ENCODE measurements at regions not wholly inside any gene's neighbourhood (a gene's known extent, or its start where the extent isn't known, plus 50 kb on each side); places are given as distances from the start of the nearest gene placed in this dataset.

DNA sequence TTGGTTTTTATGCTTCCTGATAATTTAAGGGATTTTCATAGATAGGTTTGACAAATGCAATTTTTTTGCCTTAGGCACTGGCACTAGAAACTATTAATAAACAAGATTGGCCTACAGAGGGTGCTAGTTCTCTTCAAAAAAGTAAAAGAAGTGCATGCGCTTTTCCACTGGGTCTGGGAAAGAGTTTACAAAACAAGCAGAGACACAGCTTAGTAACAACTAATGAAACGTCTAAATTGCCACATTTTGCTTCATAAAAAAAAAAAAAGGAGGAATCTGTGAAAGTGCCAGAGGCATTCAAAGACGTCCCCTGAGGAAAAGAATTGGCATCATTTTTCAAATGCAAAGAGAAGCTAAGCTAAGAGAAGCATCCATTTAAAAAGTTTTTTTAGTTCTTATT, 58.3 kb upstream of the EEA1 start:
- H3K27me3 Mint-ChIP-seq, result peaks cover 6% of the 10 kb centered on the region
- DNase-seq, result no peak
- H3K4me1 Mint-ChIP-seq, result peaks cover 12% of the 10 kb centered on the region
- H3K36me3 Mint-ChIP-seq (ENCODE audit: low read depth), result no peaks in the 10 kb centered on the region
- H3K9me3 ChIP-seq (ENCODE audit: control insufficient read depth, low read length, poor library complexity, severe bottlenecking), result no peaks in the 10 kb centered on the region
- peak overlapping the region; percentile 59 for H3K27ac Mint-ChIP-seq
- ATAC-seq, result peak; percentile 79
- H3K4me3 Mint-ChIP-seq, result peak overlapping the region; percentile 28

DNA sequence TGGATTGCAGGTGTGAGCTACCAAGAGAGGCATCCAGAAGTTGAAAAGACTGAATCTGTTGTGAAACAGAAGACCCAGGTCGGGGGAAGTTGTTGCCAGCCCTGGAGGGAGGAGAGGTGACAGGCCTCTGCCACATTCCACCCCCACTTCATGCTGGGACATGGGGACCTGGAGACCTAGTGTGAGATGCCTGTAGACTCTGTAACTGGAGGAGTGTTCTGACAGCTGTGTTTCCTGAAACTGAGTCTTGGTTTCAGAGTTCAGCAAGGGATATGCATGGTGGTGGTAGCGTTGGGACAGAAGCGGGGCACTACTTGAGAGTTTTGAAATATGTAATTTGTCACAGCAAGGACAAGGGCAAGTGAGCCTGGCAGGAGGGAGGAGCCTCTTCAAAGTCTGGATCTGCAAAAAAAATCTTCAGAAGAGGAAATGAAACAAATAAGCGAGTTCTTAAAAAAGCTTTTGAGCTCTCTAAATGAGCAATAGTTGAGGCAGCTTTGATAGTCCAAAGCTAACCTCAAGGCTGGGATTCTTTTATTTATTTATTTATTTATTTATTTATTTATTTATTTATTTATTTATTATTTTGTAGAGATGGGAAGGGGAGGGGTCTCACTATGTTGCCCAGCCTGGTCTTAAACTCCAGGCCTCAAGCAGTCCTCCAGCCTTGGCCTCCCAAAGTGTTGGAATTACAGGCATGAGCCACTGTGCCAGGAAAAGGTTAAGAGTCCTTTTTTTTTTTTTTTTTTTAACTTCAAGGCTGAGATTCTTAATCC, 58.9 kb upstream of the EEA1 start:
- H3K36me3 Mint-ChIP-seq (ENCODE audit: low read depth), result no peaks in the 10 kb centered on the region
- peaks cover 12% of the 10 kb centered on the region for H3K4me1 Mint-ChIP-seq
- peak overlapping the region; percentile 62 for H3K4me3 Mint-ChIP-seq
- ATAC-seq, result peak; percentile 50
- no peaks in the 10 kb centered on the region for H3K9me3 ChIP-seq (ENCODE audit: control insufficient read depth, low read length, poor library complexity, severe bottlenecking)
- H3K27me3 Mint-ChIP-seq, result peaks cover 6% of the 10 kb centered on the region
- peak overlapping the region; percentile 59 for H3K27ac Mint-ChIP-seq
- DNase-seq, result no peak

DNA sequence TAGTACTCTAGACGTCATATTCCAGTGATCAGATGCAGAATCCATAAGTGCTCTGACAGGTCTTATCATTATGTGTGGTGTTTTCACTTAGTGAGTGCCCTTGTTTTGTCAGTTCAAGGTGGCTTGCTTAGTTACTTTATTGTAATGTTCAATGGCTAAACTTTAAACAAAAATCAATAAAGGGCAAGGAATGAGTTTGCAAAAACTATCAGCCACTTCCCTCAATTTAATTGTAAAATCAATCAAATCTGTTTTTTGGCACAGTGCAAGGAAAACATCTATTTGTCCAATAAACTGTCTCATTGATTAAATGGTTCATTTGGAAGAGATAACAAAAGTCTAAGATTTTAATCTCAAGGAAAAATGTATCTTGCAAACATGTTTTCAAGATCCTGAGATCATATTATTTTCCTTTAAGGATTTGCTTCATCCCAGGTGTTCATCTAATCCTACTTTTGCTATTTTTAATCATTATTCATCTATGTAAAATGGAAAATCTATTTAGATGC, 59.6 kb upstream of the EEA1 start:
- Mint-ChIP-seq H3K36me3 (ENCODE audit: low read depth) (no peaks in the 10 kb centered on the region), H3K27me3 (peaks cover 6% of the 10 kb centered on the region), H3K4me1 (peaks cover 11% of the 10 kb centered on the region), H3K27ac (no peak overlapping the region), H3K4me3 (no peak overlapping the region)
- DNase-seq (no peak), ATAC-seq (no peak)
- H3K9me3 ChIP-seq (ENCODE audit: control insufficient read depth, low read length, poor library complexity, severe bottlenecking), result no peaks in the 10 kb centered on the region

DNA sequence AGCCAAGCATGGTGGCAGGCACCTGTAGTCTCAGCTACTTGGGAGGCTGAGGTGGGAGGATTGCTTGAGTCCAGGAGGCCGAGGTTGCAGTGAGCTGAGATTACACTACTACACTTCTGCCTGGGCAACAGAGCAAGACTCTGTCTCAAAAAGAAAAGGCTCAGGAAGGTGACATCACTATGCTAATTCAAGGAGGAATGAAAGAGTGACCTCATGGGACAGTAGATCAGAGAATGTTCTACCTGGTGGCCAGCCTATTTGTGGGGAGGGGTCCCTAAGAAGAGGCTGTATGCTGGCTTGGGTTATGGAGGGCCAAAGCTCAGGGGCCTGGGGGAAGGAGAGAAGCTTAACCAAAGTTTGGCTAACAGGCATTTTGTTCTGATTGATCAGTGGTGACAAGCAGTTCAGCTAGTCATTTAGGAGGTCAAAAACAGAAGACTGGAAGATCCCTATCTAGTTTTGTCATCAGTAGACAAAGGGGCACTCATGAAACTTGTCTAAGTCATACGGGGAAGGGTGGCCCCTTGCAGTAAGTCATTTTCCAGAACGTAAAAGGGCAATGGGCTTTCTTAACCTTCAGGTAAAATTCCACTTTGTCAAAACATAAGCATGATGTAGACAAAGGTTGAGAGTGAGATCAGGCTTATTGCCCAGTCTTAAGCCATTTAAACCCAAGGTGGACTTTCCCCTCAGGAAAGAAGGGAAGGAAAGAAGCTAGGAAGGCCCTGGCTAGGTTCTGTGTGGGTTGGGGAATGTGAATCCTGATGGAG, 60.8 kb upstream of the EEA1 start:
- DNase-seq, result no peak
- no peak overlapping the region for H3K4me3 Mint-ChIP-seq
- no peaks in the 10 kb centered on the region for H3K36me3 Mint-ChIP-seq (ENCODE audit: low read depth)
- H3K27ac Mint-ChIP-seq, result no peak overlapping the region
- H3K27me3 Mint-ChIP-seq, result peaks cover 6% of the 10 kb centered on the region
- H3K9me3 ChIP-seq (ENCODE audit: control insufficient read depth, low read length, poor library complexity, severe bottlenecking), result no peaks in the 10 kb centered on the region
- no peak for ATAC-seq
- peaks cover 10% of the 10 kb centered on the region for H3K4me1 Mint-ChIP-seq

DNA sequence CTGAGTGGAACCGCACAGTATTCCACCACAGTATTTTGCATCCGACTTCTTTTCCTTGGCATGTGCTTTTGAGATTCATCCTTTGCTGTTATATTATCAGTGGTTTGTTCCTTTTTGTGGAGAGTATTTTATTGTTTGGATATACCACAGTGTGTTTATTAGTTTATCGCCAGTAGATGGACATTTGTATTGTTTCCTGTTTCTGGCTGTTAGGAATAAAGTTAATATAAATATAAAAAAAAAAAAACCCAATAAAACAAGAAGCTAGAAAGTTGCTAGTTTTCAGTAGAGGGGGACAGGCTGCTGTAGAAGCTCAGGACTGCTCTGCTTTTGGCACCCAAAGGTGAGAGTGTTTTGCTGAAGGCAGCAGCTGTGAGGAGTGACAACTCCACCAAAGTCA, 62.0 kb upstream of the EEA1 start:
- Mint-ChIP-seq H3K36me3 (ENCODE audit: low read depth) (no peaks in the 10 kb centered on the region), H3K4me1 (peaks cover 10% of the 10 kb centered on the region), H3K4me3 (no peak overlapping the region), H3K27ac (no peak overlapping the region), H3K27me3 (peaks cover 6% of the 10 kb centered on the region)
- no peak for ATAC-seq
- DNase-seq, result no peak
- no peaks in the 10 kb centered on the region for H3K9me3 ChIP-seq (ENCODE audit: control insufficient read depth, low read length, poor library complexity, severe bottlenecking)

DNA sequence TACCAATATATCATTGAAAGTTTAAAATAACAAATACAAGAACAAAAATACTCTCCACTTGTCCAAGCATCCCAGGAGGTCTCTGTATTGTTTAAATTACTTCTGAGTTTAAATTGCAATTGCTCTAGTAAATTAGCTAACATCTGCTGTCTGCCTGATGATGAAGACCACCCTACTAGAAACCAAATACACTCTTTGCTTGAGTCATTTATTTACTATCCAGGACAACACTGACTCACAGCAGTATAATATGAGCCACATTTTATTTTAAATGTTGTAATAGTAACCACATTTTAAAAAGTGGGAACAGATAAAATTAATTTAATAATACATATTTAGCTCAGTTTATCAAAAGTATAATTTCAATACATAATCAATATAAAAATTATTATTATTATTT, 62.9 kb upstream of the EEA1 start:
- Mint-ChIP-seq H3K27ac (no peak overlapping the region), H3K36me3 (ENCODE audit: low read depth) (no peaks in the 10 kb centered on the region), H3K27me3 (peaks cover 6% of the 10 kb centered on the region), H3K4me3 (no peak overlapping the region), H3K4me1 (peaks cover 10% of the 10 kb centered on the region)
- no peaks in the 10 kb centered on the region for H3K9me3 ChIP-seq (ENCODE audit: control insufficient read depth, low read length, poor library complexity, severe bottlenecking)
- ATAC-seq (no peak), DNase-seq (no peak)

DNA sequence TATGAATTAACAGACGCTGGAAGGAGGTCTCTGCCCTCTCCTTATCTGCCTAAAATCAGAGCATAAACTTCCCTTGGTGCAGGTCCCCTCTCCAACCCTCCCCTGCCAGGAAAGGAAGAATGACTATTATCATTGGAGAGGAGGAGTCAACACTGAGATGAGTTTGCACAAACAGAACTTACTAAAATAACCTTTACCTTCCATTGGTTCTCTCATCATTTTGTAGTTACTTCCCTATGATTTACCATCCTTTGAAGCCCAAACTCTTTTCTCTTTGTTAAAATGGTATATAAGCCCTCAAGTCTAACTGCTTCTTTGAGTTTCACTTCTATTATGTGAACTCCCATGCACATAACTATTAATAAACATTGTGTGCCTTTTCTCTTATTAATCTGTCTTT, 64.2 kb upstream of the EEA1 start:
- Mint-ChIP-seq H3K27me3 (peaks cover 6% of the 10 kb centered on the region), H3K4me1 (no peaks in the 10 kb centered on the region)

DNA sequence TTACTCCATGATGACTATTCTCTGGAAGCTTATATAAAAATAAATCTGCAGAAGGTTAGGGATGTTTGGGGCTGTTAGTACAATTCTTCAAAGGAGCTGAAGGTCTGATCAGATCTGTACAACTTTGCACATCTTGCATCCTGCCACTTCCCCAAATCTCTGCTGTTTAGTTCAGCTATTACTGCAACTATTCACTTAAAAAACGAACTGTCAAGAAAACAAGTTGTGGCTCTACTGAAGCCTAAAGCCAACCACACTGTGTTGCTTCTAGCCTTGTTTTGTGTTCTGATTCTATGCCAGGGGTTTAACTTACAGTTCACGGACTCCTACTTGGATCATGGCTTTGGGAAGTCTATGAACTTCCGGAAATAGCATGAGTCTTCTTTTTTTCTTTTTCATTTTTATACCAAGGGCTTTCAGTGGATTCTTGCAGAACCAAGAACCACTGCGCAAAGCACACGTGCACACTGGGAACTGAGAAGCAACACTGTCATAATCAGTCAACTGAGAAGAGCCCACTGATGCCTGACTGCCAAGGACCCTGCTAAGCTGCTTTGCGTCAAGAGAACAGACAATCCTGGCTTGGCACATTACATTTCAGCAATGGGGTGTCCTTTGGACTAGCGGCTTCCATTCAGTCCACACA, 66.3 kb upstream of the EEA1 start:
- ATAC-seq, result peak; percentile 60
- DNase-seq, result no peak
- H3K9me3 ChIP-seq (ENCODE audit: control insufficient read depth, low read length, poor library complexity, severe bottlenecking), result no peaks in the 10 kb centered on the region
- no peak overlapping the region for H3K4me3 Mint-ChIP-seq
- no peak overlapping the region for H3K27ac Mint-ChIP-seq
- no peaks in the 10 kb centered on the region for H3K27me3 Mint-ChIP-seq
- peaks cover 2% of the 10 kb centered on the region for H3K36me3 Mint-ChIP-seq (ENCODE audit: low read depth)
- H3K4me1 Mint-ChIP-seq, result no peaks in the 10 kb centered on the region

More for the DNA sequence above, 64.2 kb upstream of the EEA1 start:
- DNase-seq, result no peak
- Mint-ChIP-seq H3K36me3 (ENCODE audit: low read depth) (no peaks in the 10 kb centered on the region), H3K27ac (no peak overlapping the region), H3K4me3 (no peak overlapping the region)
- ATAC-seq, result no peak
- H3K9me3 ChIP-seq (ENCODE audit: control insufficient read depth, low read length, poor library complexity, severe bottlenecking), result no peaks in the 10 kb centered on the region

DNA sequence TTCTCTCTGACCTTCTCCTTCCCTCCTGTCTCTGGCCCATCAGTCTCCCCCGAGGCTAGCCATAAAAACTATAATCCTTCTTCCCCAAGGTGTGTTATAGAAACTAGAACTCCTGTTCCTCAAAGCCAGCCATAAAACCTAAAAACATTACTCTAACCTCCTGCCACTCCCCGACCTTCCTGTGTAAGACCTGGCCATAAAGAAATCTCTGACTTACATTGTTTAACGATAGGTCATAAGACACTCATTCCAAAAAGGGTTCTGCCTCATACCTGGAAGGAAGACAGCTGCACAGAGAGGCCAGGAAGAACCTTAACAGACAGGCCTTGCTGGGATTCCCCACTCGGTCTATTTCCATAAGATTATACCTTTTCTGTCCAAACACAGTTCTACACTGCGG, 70.9 kb upstream of the EEA1 start:
- DNase-seq (no peak), ATAC-seq (no peak)
- Mint-ChIP-seq H3K4me3 (no peak overlapping the region), H3K27me3 (peaks cover 5% of the 10 kb centered on the region), H3K4me1 (no peaks in the 10 kb centered on the region), H3K27ac (no peak overlapping the region), H3K36me3 (ENCODE audit: low read depth) (peaks cover 2% of the 10 kb centered on the region)
- no peaks in the 10 kb centered on the region for H3K9me3 ChIP-seq (ENCODE audit: control insufficient read depth, low read length, poor library complexity, severe bottlenecking)

DNA sequence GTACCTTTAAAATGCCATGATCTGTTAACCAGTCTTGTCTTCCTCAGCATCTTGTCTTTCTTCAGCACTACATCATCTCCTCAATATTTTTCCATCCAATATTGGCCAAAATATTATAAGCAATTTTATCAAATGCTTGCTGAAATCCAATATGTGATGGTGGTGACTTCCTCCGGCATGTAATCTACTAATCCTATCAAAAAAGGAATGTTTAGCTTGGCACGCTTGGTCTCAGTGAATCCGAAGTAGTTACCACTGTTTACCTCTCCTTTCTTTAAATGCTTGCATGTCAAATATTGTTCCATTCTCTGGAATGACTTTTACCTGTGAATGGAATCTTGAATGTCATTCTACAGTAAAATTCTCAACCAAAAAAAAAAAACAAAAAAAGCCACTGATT, 72.3 kb upstream of the EEA1 start:
- peaks cover 4% of the 10 kb centered on the region for H3K4me1 Mint-ChIP-seq
- peaks cover 2% of the 10 kb centered on the region for H3K36me3 Mint-ChIP-seq (ENCODE audit: low read depth)
- ATAC-seq (no peak), DNase-seq (no peak)
- H3K4me3 Mint-ChIP-seq, result no peak overlapping the region
- H3K9me3 ChIP-seq (ENCODE audit: control insufficient read depth, low read length, poor library complexity, severe bottlenecking), result no peaks in the 10 kb centered on the region
- H3K27me3 Mint-ChIP-seq, result peaks cover 11% of the 10 kb centered on the region
- no peak overlapping the region for H3K27ac Mint-ChIP-seq

DNA sequence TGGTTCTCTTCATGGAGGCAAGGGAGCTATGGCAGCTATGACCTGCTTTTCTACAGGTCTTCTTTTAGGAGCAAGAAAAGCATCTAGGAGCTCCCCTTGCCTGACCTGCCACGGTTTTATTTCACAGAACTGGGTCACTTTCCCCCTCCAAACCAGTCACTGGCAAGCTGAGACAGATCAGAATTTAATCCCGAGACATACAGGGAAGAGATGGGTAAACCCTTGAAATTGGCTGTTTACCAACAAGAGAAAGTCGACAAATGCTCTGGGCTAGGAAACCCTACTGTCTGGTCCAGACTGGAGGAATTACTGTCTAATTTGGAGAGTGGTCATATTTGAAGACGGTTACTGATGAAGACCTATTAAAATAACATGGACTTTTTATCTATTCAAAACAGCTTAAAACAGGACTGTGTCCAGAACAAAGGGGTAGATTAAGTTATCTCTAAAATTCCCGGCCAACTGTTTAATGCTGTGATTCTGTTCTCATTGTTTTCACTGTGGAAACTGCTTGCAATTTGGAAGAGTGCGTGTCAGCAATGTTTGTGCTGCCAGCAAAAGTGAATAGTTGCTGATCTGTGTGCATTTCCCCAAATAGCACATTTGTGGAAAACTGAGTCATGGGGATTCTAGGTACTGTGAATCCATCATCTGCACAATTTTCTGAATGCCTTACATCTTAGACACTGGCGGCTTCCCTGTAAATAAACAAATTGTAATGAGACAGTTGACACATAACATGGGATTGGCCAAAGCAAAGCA, 73.4 kb upstream of the EEA1 start:
- Mint-ChIP-seq H3K27me3 (peaks cover 17% of the 10 kb centered on the region), H3K27ac (no peak overlapping the region), H3K4me3 (no peak overlapping the region), H3K36me3 (ENCODE audit: low read depth) (peaks cover 2% of the 10 kb centered on the region), H3K4me1 (peaks cover 4% of the 10 kb centered on the region)
- DNase-seq, result no peak
- no peaks in the 10 kb centered on the region for H3K9me3 ChIP-seq (ENCODE audit: control insufficient read depth, low read length, poor library complexity, severe bottlenecking)
- no peak for ATAC-seq

DNA sequence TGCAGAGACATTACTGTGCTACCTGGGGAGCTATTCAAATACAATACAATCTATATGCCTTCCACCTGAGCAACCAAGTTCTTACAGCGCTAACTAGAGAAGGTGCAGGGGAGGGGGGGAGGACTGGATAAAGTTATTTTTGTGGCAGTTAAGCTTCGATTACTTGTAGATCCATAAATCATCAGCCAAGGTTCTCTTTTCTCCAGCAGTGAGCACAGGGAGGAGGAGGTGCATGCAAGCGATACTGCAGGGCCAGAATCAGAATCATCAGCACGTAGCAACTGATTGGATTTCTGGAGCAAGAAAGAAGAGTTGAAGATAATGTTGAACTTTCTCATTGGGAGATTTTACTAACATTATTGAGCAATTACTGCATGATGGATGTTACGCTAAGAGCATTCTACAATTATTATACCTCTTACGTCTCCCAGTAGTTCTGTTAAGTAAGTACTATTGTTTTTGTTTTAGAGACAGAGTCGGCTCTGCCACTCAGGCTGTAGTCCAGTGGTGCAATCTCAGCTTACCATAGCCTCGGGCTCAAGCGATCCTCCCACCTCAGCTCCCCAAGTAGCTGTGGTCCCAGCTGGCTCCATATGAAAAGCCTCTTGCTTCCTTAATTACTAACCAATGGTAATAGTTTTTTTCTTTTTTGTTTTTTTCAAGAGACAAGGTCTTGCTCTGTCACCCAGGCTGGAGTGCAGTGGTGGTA, 74.6 kb upstream of the EEA1 start:
- DNase-seq (no peak), ATAC-seq (no peak)

More for the DNA sequence above, 74.6 kb upstream of the EEA1 start:
- peaks cover 22% of the 10 kb centered on the region for H3K27me3 Mint-ChIP-seq
- no peaks in the 10 kb centered on the region for H3K9me3 ChIP-seq (ENCODE audit: control insufficient read depth, low read length, poor library complexity, severe bottlenecking)
- no peak overlapping the region for H3K27ac Mint-ChIP-seq
- H3K4me1 Mint-ChIP-seq, result peaks cover 4% of the 10 kb centered on the region
- H3K4me3 Mint-ChIP-seq, result no peak overlapping the region
- peaks cover 2% of the 10 kb centered on the region for H3K36me3 Mint-ChIP-seq (ENCODE audit: low read depth)
